HEK293 (cell line): ENCODE measurements at regions not wholly inside any gene's neighbourhood (a gene's known extent, or its start where the extent isn't known, plus 50 kb on each side); places are given as distances from the start of the nearest gene placed in this dataset.

Source experiments
- CTCF ChIA-PET: fragments of 350-600 bp; formaldehyde crosslinking; extraction: SDS; loops from one replicate; lab custom pipeline; 2021; ENCODE audit warnings: antibody characterized with exemption; lab: Yijun Ruan, JAX
- POLR2A ChIA-PET: fragments of 300-600 bp; formaldehyde crosslinking; extraction: SDS; loops from one replicate; lab custom pipeline; 2020; ENCODE audit warnings: antibody characterized with exemption, inconsistent platforms; lab: Yijun Ruan, JAX
- H3K27ac ChIP-seq: fragments of 200-500 bp; sonication (Bioruptor generic); 2 replicates; pipeline ENCODE4 v1.5.1; 2014; ENCODE audit warnings: low read depth, low read length, control low read depth, inconsistent platforms; ENCODE audit errors: extremely low read depth
- H3K36me3 ChIP-seq, 2 experiments: fragments of 200-500 bp in 1 of 2; sonication (Bioruptor generic) in 1 of 2; 1 replicate in 1 of 2; 2 replicates in 1 of 2; pipeline ENCODE4 v1.5.1; 2014 to 2017; ENCODE audit warnings: inconsistent platforms in 2 of 2, low read length in 2 of 2; ENCODE audit not compliant: control insufficient read depth in 2 of 2, insufficient read depth in 1 of 2
- H3K4me1 ChIP-seq: fragments of 200-500 bp; sonication (Bioruptor generic); 2 replicates; pipeline ENCODE4 v1.5.1; 2014; ENCODE audit warnings: mild to moderate bottlenecking, low read length, inconsistent platforms; ENCODE audit not compliant: control insufficient read depth, insufficient read depth
- H3K4me3 ChIP-seq: 2 replicates; pipeline ENCODE4 v1.5.1; 2011; ENCODE audit warnings: low read depth, mild to moderate bottlenecking, control low read depth, low read length, moderate library complexity
- H3K9me3 ChIP-seq: fragments of 200-500 bp; sonication (Bioruptor generic); 2 replicates; pipeline ENCODE4 v1.5.1; 2014; ENCODE audit warnings: low read depth, low read length, inconsistent platforms; ENCODE audit not compliant: control insufficient read depth, insufficient read depth
- AEBP2 ChIP-seq: fragments of 450-650 bp; formaldehyde crosslinking; IDR thresholded peaks from 2 replicates; pipeline ENCODE4 v1.5.1; 2016; ENCODE audit warnings: missing biosample characterization, missing genetic modification characterization, borderline replicate concordance
- EGR2 ChIP-seq: fragments of 450-650 bp; formaldehyde crosslinking; IDR thresholded peaks from 2 replicates; pipeline ENCODE4 v1.5.1; 2016; ENCODE audit warnings: low read depth, missing biosample characterization, missing genetic modification characterization
- FEZF1 ChIP-seq: fragments of 450-650 bp; formaldehyde crosslinking; IDR thresholded peaks from 2 replicates; pipeline ENCODE4 v1.5.1; 2016; ENCODE audit warnings: missing biosample characterization, missing genetic modification characterization
- GFI1B ChIP-seq: fragments of 450-650 bp; formaldehyde crosslinking; IDR thresholded peaks from 2 replicates; pipeline ENCODE4 v1.5.1; 2016; ENCODE audit warnings: missing biosample characterization, missing genetic modification characterization
- GLIS2 ChIP-seq: fragments of 450-650 bp; formaldehyde crosslinking; IDR thresholded peaks from 2 replicates; pipeline ENCODE4 v1.5.1; 2016; ENCODE audit warnings: missing biosample characterization, missing genetic modification characterization
- HOXA7 ChIP-seq: sonication (generic); formaldehyde crosslinking; IDR thresholded peaks from 2 replicates; pipeline ENCODE4 v1.8.1; 2022; ENCODE audit warnings: missing genetic modification reagents, borderline replicate concordance
- IKZF3 ChIP-seq: fragments of 450-650 bp; IDR thresholded peaks from 2 replicates; pipeline ENCODE4 v1.5.0; 2018; ENCODE audit warnings: missing biosample characterization, mild to moderate bottlenecking, missing genetic modification characterization, moderate library complexity
- PRDM1 ChIP-seq: fragments of 450-650 bp; formaldehyde crosslinking; IDR thresholded peaks from 2 replicates; pipeline ENCODE4; 2016; ENCODE audit warnings: missing biosample characterization, missing genetic modification characterization
- WT1 ChIP-seq: fragments of 450-650 bp; formaldehyde crosslinking; IDR thresholded peaks from 2 replicates; pipeline ENCODE4 v1.5.1; 2016; ENCODE audit warnings: missing biosample characterization, missing genetic modification characterization
- YY1 ChIP-seq: fragments of 450-650 bp; formaldehyde crosslinking; IDR thresholded peaks from 2 replicates; pipeline ENCODE4 v1.5.1; 2018; ENCODE audit warnings: missing biosample characterization, missing genetic modification characterization
- ZBTB26 ChIP-seq: fragments of 450-650 bp; formaldehyde crosslinking; optimal IDR thresholded peaks from 2 replicates; pipeline ENCODE3; 2016; ENCODE audit warnings: missing biosample characterization, mild to moderate bottlenecking, missing genetic modification characterization
- ZEB2 ChIP-seq: fragments of 450-650 bp; formaldehyde crosslinking; IDR thresholded peaks from 2 replicates; pipeline ENCODE4 v1.5.1; 2016; ENCODE audit warnings: missing biosample characterization, missing genetic modification characterization
- ZNF121 ChIP-seq: fragments of 450-650 bp; formaldehyde crosslinking; IDR thresholded peaks from 2 replicates; pipeline ENCODE4 v1.5.1; 2016; ENCODE audit warnings: missing biosample characterization, missing genetic modification characterization
- ZNF138 ChIP-seq: fragments of 450-650 bp; formaldehyde crosslinking; IDR thresholded peaks from 2 replicates; pipeline ENCODE4 v1.5.1; 2016; ENCODE audit warnings: missing biosample characterization, missing genetic modification characterization, borderline replicate concordance
- ZNF140 ChIP-seq: fragments of 450-650 bp; formaldehyde crosslinking; IDR thresholded peaks from 2 replicates; pipeline ENCODE4 v1.5.1; 2016; ENCODE audit warnings: missing biosample characterization, missing genetic modification characterization
- ZNF155 ChIP-seq: fragments of 450-650 bp; formaldehyde crosslinking; IDR thresholded peaks from 2 replicates; pipeline ENCODE4 v1.5.1; 2016; ENCODE audit warnings: missing biosample characterization, missing genetic modification characterization
- ZNF175 ChIP-seq: fragments of 450-650 bp; formaldehyde crosslinking; IDR thresholded peaks from 2 replicates; pipeline ENCODE4 v1.5.1; 2016; ENCODE audit warnings: missing biosample characterization, missing genetic modification characterization
- ZNF184 ChIP-seq: fragments of 450-650 bp; IDR thresholded peaks from 2 replicates; pipeline ENCODE4 v1.5.1; 2018; ENCODE audit warnings: missing biosample characterization, mild to moderate bottlenecking, missing genetic modification characterization
- ZNF23 ChIP-seq: fragments of 450-650 bp; formaldehyde crosslinking; IDR thresholded peaks from 2 replicates; pipeline ENCODE4 v1.5.1; 2016; ENCODE audit warnings: missing biosample characterization, missing genetic modification characterization, borderline replicate concordance
- ZNF239 ChIP-seq: fragments of 450-650 bp; formaldehyde crosslinking; IDR thresholded peaks from 2 replicates; pipeline ENCODE4 v1.5.1; 2016; ENCODE audit warnings: missing biosample characterization, missing genetic modification characterization
- ZNF280D ChIP-seq: fragments of 450-650 bp; formaldehyde crosslinking; IDR thresholded peaks from 2 replicates; pipeline ENCODE4 v1.5.1; 2016; ENCODE audit warnings: missing biosample characterization, missing genetic modification characterization
- ZNF350 ChIP-seq: fragments of 450-650 bp; formaldehyde crosslinking; IDR thresholded peaks from 2 replicates; pipeline ENCODE4 v1.5.0; 2017; ENCODE audit warnings: missing biosample characterization, mild to moderate bottlenecking, missing genetic modification characterization
- ZNF398 ChIP-seq: fragments of 450-650 bp; formaldehyde crosslinking; IDR thresholded peaks from 2 replicates; pipeline ENCODE4 v1.5.1; 2017; ENCODE audit warnings: missing biosample characterization, missing genetic modification characterization
- ZNF488 ChIP-seq: fragments of 450-650 bp; formaldehyde crosslinking; IDR thresholded peaks from 2 replicates; pipeline ENCODE4 v1.5.1; 2016; ENCODE audit warnings: missing biosample characterization, missing genetic modification characterization
- ZNF510 ChIP-seq: fragments of 450-650 bp; formaldehyde crosslinking; IDR thresholded peaks from 2 replicates; pipeline ENCODE4 v1.5.1; 2018; ENCODE audit warnings: mild to moderate bottlenecking, missing genetic modification characterization, missing biosample characterization; ENCODE audit not compliant: insufficient replicate concordance
- ZNF548 ChIP-seq: fragments of 450-650 bp; formaldehyde crosslinking; IDR thresholded peaks from 2 replicates; pipeline ENCODE4 v1.5.1; 2016; ENCODE audit warnings: missing biosample characterization, missing genetic modification characterization
- ZNF555 ChIP-seq: fragments of 450-650 bp; formaldehyde crosslinking; conservative IDR thresholded peaks from 2 replicates; pipeline ENCODE4 v1.5.1; 2017; ENCODE audit warnings: missing biosample characterization, mild to moderate bottlenecking, missing genetic modification characterization, inconsistent platforms
- ZNF624 ChIP-seq: fragments of 450-650 bp; formaldehyde crosslinking; IDR thresholded peaks from 2 replicates; pipeline ENCODE4 v1.5.1; 2017; ENCODE audit warnings: missing biosample characterization, missing genetic modification characterization
- ZNF707 ChIP-seq: fragments of 450-650 bp; formaldehyde crosslinking; IDR thresholded peaks from 2 replicates; pipeline ENCODE4 v1.5.1; 2016; ENCODE audit warnings: missing biosample characterization, missing genetic modification characterization
- ZXDB ChIP-seq: fragments of 450-650 bp; formaldehyde crosslinking; IDR thresholded peaks from 2 replicates; pipeline ENCODE4 v1.5.1; 2016; ENCODE audit warnings: missing biosample characterization, missing genetic modification characterization

- H3K9me3 ChIP-seq, result no peaks in the 10 kb centered on the region
- TF ChIP-seq ZNF555 (tag by site-specific recombination), result no peak
- no peak for TF ChIP-seq ZNF624 (tag by site-specific recombination)
- no peak for TF ChIP-seq ZNF140 (tag by site-specific recombination)
- TF ChIP-seq EGR2, result no peak
- no peak for TF ChIP-seq ZNF121 (tag by site-specific recombination)
- no peak for TF ChIP-seq ZNF548
- no peak for TF ChIP-seq ZNF23 (tag by site-specific recombination)
- no peak for TF ChIP-seq FEZF1
- no peak for TF ChIP-seq PRDM1 (tag by site-specific recombination)
- TF ChIP-seq ZNF239 (tag by site-specific recombination), result no peak
- no peak for TF ChIP-seq ZNF707 (tag by site-specific recombination)
- no peak for TF ChIP-seq ZBTB26 (tag by site-specific recombination)
- TF ChIP-seq YY1, result no peak
- no peak for TF ChIP-seq ZNF138 (tag by site-specific recombination)
- TF ChIP-seq ZNF488 (tag by site-specific recombination), result no peak
- TF ChIP-seq WT1 (tag by site-specific recombination), result no peak
- TF ChIP-seq IKZF3, result no peak
- TF ChIP-seq ZNF398 (tag by site-specific recombination), result no peak
- TF ChIP-seq ZNF280D, result no peak
- TF ChIP-seq ZNF155 (tag by site-specific recombination), result no peak
- TF ChIP-seq, all 188 proteins: peak for 0
- ChIA-PET CTCF (interaction anchor here (0.6 to 2.0 kb wide), 3 partner anchors 11 to 701 kb away, joined by 3 to 6 read pairs (median 3); no protein-coding TSS in a partner anchor), POLR2A (no interaction called here)
- Histone ChIP-seq H3K4me3 (no peak overlapping the region), H3K36me3 (no peaks in the 10 kb centered on the region), H3K27ac (no peak overlapping the region), H3K4me1 (no peaks in the 10 kb centered on the region)
Measured at GRCh38 chr10:90993340-90993739, 72.5 kb upstream of the ANKRD1 start.

- POLR2A ChIA-PET, result no interaction called here
- Histone ChIP-seq H3K36me3 (no peaks in the 10 kb centered on the region), H3K4me3 (no peak overlapping the region), H3K27ac (no peak overlapping the region), H3K4me1 (no peaks in the 10 kb centered on the region), H3K9me3 (no peaks in the 10 kb centered on the region)
- no peak for TF ChIP-seq ZEB2 (tag by site-specific recombination)
- TF ChIP-seq ZNF175 (tag by site-specific recombination), result no peak
- no peak for TF ChIP-seq ZNF624 (tag by site-specific recombination)
- no peak for TF ChIP-seq GLIS2 (tag by site-specific recombination)
- no peak for TF ChIP-seq AEBP2 (tag by site-specific recombination)
- no peak for TF ChIP-seq ZNF138 (tag by site-specific recombination)
- no peak for TF ChIP-seq HOXA7 (CRISPR knock-in tag)
- TF ChIP-seq ZNF510 (tag by site-specific recombination), result no peak
- no peak for TF ChIP-seq GFI1B (tag by site-specific recombination)
- no peak for TF ChIP-seq ZXDB (tag by site-specific recombination)
- no peak for TF ChIP-seq ZNF140 (tag by site-specific recombination)
- TF ChIP-seq ZNF350, result no peak
- TF ChIP-seq ZNF184, result no peak
- CTCF ChIA-PET, result no interaction called here
Measured at GRCh38 chr10:90997670-90998069, 76.8 kb upstream of the ANKRD1 start.
